Pancreas (tissue), 10 donors: ENCODE measurements at regions not wholly inside any gene's neighbourhood (a gene's known extent, or its start where the extent isn't known, plus 50 kb on each side); places are given as distances from the start of the nearest gene placed in this dataset.

Experiments
- ATAC-seq, 4 donors: fragments of 200-7000 bp; cut with Tn5 transposase; one replicate each; pipeline versions ENCODE4 v1.8.0 to v1.9.1; 2020; ENCODE audit warnings: mild to moderate bottlenecking in 4 of 4, moderate library complexity in 4 of 4
- DNase-seq, 6 donors: peaks; one replicate each; pipeline ENCODE4 v3.0.0-alpha.2; 2020
- FAIRE-seq: peaks from 2 replicates; lab custom pipeline; 2012; peaks lifted over from hg19 to GRCh38; lab: Jason Lieb, UNC
- H3K27ac ChIP-seq, 4 donors: fragments of 200-600 bp; sonication (generic); 1 replicate in 3 of 4; 2 replicates in 1 of 4; pipeline versions ENCODE4 v1.5.0 to v1.8.0; 2020
- H3K27me3 ChIP-seq, 4 donors: fragments of 200-600 bp; one replicate each; pipeline ENCODE4 v1.8.0; 2021
- H3K36me3 ChIP-seq, 3 donors: fragments of 200-600 bp; sonication (generic) in 1 of 3; one replicate each; pipeline versions ENCODE4 v1.5.0 to v1.8.0; 2020 to 2021
- H3K4me1 ChIP-seq, 3 donors: fragments of 200-600 bp; one replicate each; pipeline ENCODE4 v1.8.0; 2021
- H3K4me3 ChIP-seq, 4 donors: fragments of 200-600 bp; sonication (generic) in 2 of 4; one replicate each; pipeline versions ENCODE4 v1.5.0 to v1.8.0; 2020 to 2021
- H3K9me3 ChIP-seq, 4 donors: fragments of 200-600 bp; one replicate each; pipeline ENCODE4 v1.8.0; 2021
- CTCF ChIP-seq, 4 donors: fragments of 200-600 bp; sonication (generic) in 3 of 4; IDR thresholded peaks; one replicate each; pipeline versions ENCODE4 v1.5.0 to v1.8.0; 2021; ENCODE audit warnings: antibody characterized with exemption in 4 of 4
- WGBS, 2 donors: extraction: QIAGEN DNeasy Blood & Tissue Kit; methylation state at CpG; one replicate each; pipeline ENCODE4 v1.1.7; 2013; 5-methylcytosine and 5-hydroxymethylcytosine counted together
- intact Hi-C, 3 donors: fragments of 100-400 bp; cut with DNase I; formaldehyde crosslinking; loops; one replicate each; pipeline versions ENCODE4 v1.11.1 to v1.14.2; 2022
- donor health status: healthy with polysubstance abuse.
- donor health status: DM: no; HTN: no; CAD: no; lungs with moderate emphysema.
- donor health status: DM: no; HTN: no; CAD: no.
- donor health status: control.
- donor health status: control.
- donor health status: Bipolar disorder and iron deficiency.
- donor health status: DM: yes; HTN: yes; CAD: no.
- donor health status: DM: no; HTN: no; CAD: no.
- donor health status: DM: no; HTN: no; CAD: no.
- donor health status: DM: yes; HTN: yes; CAD: no.

DNA sequence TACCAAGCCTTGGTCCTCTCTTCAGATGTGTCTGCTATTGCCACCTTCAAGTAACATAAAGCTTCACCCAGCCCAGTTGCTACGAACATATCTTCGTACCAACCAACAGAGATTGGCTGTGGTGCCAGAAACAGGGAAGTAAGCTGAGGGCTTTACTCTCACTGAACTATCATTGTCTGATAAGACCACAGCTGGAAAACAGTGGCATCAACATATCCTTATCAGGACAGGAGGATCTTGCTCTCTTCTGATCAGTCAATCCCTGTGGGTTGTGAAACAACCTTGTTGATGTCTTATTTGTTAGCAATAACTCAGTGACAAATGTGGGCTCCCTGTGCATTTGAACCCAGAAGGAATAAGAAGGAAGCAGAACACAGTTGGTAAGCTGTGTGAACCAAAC lies 446.3 kb upstream of the MAF start:
- no peak for ATAC-seq
- intact Hi-C loops = no loop called here
- no peak for TF ChIP-seq CTCF (IDR thresholded peaks at IDR 0.05)
- 78 to 87% methylated on average over 2 of the region's 2 CpGs for WGBS, 2 donors
- H3K4me1 ChIP-seq = no peaks in the 10 kb centered on the region
- no peak overlapping the region for H3K4me3 ChIP-seq
- H3K9me3 ChIP-seq = no peaks in the 10 kb centered on the region
- no peak for DNase-seq
- peaks cover 0 to 10% (median 0%) of the 10 kb centered on the region in 4 donors for H3K27me3 ChIP-seq
- no peaks in the 10 kb centered on the region for H3K36me3 ChIP-seq
- FAIRE-seq = no peak
- H3K27ac ChIP-seq = no peak overlapping the region

DNA sequence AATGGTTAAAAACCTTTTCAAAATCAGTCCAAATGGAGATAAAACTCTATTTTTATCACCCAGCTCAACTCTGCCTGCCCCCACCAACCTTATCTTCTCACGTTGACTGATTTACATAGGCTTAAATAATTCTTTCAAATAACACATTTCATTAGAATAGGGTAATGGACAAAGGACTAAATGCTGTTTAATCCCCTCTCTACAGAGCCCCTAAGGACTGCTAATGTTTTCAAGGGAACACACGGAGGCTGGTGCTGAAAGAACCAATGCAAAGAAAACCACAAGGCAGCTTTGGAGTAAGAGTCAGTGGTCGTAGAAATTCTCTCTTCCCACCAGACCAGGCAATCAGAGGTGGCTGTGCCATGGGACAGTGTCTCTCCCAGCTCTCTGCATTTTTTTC lies 445.7 kb upstream of the MAF start:
- intact Hi-C loops = no loop called here
- no peaks in the 10 kb centered on the region for H3K9me3 ChIP-seq
- DNase-seq (no peak), ATAC-seq (no peak), FAIRE-seq (no peak)
- H3K4me1 ChIP-seq = no peaks in the 10 kb centered on the region
- H3K36me3 ChIP-seq = no peaks in the 10 kb centered on the region
- WGBS, 2 donors = 22% methylated on average over 3 of the region's 3 CpGs
- no peak overlapping the region for H3K27ac ChIP-seq
- H3K4me3 ChIP-seq = no peak overlapping the region
- H3K27me3 ChIP-seq = peaks cover 0 to 10% (median 0%) of the 10 kb centered on the region in 4 donors
- TF ChIP-seq CTCF (IDR thresholded peaks at IDR 0.05) = no peak

DNA sequence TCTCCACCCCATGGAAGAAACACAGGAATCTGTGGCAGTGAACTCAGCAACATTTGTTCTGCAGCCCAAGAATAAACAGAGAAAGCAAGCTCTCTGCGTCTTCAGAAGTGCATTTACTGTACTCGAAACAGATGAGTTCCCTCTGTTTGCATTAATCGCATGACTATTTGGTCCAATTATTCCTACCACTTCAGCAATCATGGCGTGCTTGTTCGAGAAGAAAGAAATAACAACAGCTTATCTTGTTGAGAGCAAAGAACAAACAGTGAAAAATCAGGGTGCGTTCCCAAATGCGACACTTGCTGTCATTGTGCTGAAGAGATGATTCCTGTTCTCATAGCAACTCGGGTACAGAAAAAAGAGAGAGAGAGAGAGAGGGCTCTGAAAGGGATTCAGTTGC lies 445.3 kb upstream of the MAF start:
- intact Hi-C loops = no loop called here
- Histone ChIP-seq H3K27ac (no peak overlapping the region), H3K4me1 (no peaks in the 10 kb centered on the region), H3K9me3 (no peaks in the 10 kb centered on the region), H3K27me3 (peaks cover 0 to 10% (median 0%) of the 10 kb centered on the region in 4 donors), H3K36me3 (no peaks in the 10 kb centered on the region), H3K4me3 (no peak overlapping the region)
- ATAC-seq (no peak), FAIRE-seq (no peak), DNase-seq (no peak)
- no peak for TF ChIP-seq CTCF (IDR thresholded peaks at IDR 0.05)
- 13 to 15% methylated on average over 8 of the region's 8 CpGs for WGBS, 2 donors

GRCh38 chr16:80041410-80041809 lies 440.9 kb upstream of the MAF start:
- DNase-seq (no peak), FAIRE-seq (no peak), ATAC-seq (no peak)
- no peak overlapping the region for H3K27ac ChIP-seq
- TF ChIP-seq CTCF (IDR thresholded peaks at IDR 0.05) = no peak
- H3K4me3 ChIP-seq = no peak overlapping the region
- peaks cover 0 to 3% (median 0%) of the 10 kb centered on the region in 4 donors for H3K27me3 ChIP-seq
- WGBS, 2 donors = 42 to 51% methylated on average over 2 of the region's 2 CpGs
- H3K9me3 ChIP-seq = no peaks in the 10 kb centered on the region
- H3K36me3 ChIP-seq = no peaks in the 10 kb centered on the region
- H3K4me1 ChIP-seq = no peaks in the 10 kb centered on the region
- intact Hi-C loops = no loop called here

DNA sequence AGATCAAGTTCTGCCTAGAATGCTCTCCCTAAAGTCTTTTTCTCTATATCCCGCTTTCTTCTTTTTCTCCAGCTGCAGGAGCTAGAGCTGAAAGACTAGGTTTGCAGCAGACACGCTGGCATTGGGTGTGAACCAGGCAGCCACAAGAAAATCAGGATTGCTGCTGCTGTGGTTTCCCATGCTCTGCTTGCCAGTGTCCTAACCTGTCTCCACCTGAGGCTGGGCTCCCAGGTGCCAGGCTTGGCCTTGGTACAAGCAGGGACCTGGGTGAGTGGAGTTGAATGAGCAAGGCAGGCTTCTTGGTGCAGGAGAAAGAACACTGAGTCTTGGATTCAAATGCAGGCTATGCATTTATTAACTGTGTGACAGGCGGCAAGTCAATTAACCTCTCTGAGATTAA lies 440.3 kb upstream of the MAF start:
- intact Hi-C loops = no loop called here
- Histone ChIP-seq H3K27ac (no peak overlapping the region), H3K27me3 (peaks cover 0 to 3% (median 0%) of the 10 kb centered on the region in 4 donors), H3K9me3 (no peaks in the 10 kb centered on the region), H3K36me3 (no peaks in the 10 kb centered on the region), H3K4me1 (no peaks in the 10 kb centered on the region), H3K4me3 (no peak overlapping the region)
- WGBS, 2 donors = 66 to 67% methylated on average over 3 of the region's 3 CpGs
- ATAC-seq = no peak
- FAIRE-seq = no peak
- no peak for DNase-seq
- no peak for TF ChIP-seq CTCF (IDR thresholded peaks at IDR 0.05)
